Testis (tissue), 2 donors: ENCODE measurements at regions not wholly inside any gene's neighbourhood (a gene's known extent, or its start where the extent isn't known, plus 50 kb on each side); places are given as distances from the start of the nearest gene placed in this dataset.

ENCODE experiments used
- CTCF ChIP-seq, 3 experiments: fragments of 450-650 bp in 2 of 3; fragments of 200-600 bp in 1 of 3; sonication (generic) in 1 of 3; IDR thresholded peaks; one replicate each; pipeline ENCODE4 v1.5.1; 2016 to 2019; ENCODE audit warnings: antibody characterized with exemption in 3 of 3, mild to moderate bottlenecking in 2 of 3, moderate library complexity in 1 of 3
- POLR2A ChIP-seq: fragments of 450-650 bp; IDR thresholded peaks from one replicate; pipeline ENCODE4 v1.6.1; 2017; ENCODE audit warnings: antibody characterized with exemption, mild to moderate bottlenecking, moderate library complexity

GRCh38 chr21:35153671-35154070, 104.6 kb upstream of the RUNX1 start:
- TF ChIP-seq CTCF (IDR thresholded peaks at IDR 0.05) (no peak), POLR2A (no peak)
